Chondrocyte (in vitro differentiated cells): ENCODE measurements at regions not wholly inside any gene's neighbourhood (a gene's known extent, or its start where the extent isn't known, plus 50 kb on each side); places are given as distances from the start of the nearest gene placed in this dataset.

Source experiments
- DNase-seq: peaks from one replicate; pipeline ENCODE4 v3.0.0; 2021; ENCODE audit warnings: mixed read lengths, low spot score
- H3K27ac Mint-ChIP-seq: one replicate; pipeline ENCODE4 v1.8.0; 2021; ENCODE audit warnings: mild to moderate bottlenecking, moderate library complexity, mixed read lengths; ENCODE audit not compliant: unreplicated experiment
- H3K27me3 Mint-ChIP-seq: 2 replicates; pipeline ENCODE4 v1.8.0; 2021; ENCODE audit warnings: low read depth, mixed read lengths
- H3K36me3 Mint-ChIP-seq: 2 replicates; pipeline ENCODE4 v1.8.0; 2021; ENCODE audit warnings: low read depth, mixed read lengths
- H3K4me1 Mint-ChIP-seq: 2 replicates; pipeline ENCODE4 v1.8.0; 2021; ENCODE audit warnings: low read depth, mild to moderate bottlenecking, mixed read lengths
- H3K4me3 Mint-ChIP-seq: one replicate; pipeline ENCODE4 v1.8.0; 2021; ENCODE audit warnings: mild to moderate bottlenecking, moderate library complexity, mixed read lengths; ENCODE audit not compliant: unreplicated experiment
- H3K9me3 Mint-ChIP-seq: 2 replicates; pipeline ENCODE4 v1.8.0; 2021; ENCODE audit warnings: low read depth, mixed read lengths
- TF ChIP-seq, protein P1 (sequence below): fragments of 200-600 bp; sonication (generic); IDR thresholded peaks from 2 replicates; pipeline ENCODE4 v1.5.0; 2021; ENCODE audit warnings: antibody characterized with exemption, mild to moderate bottlenecking, moderate library complexity

DNA sequence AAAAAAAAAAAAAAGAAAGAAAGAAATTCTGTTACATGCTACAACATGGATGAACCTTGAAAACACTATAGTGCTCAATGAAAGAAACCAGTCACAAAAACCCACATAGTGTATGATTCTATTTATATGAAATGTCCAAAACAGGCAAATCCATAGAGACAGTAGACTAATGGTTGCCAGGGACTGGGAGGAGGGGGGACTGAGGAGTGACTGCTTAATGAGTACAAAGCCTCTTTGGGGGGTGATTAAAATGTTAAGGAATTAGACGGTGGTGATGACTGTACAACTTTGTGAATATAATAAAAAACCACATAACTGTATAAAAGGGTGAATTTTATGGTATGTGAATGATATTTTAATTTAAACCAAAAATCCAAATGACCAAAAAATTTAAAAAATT lies 116.0 kb upstream of the GUCA2B start:
- peaks cover 10% of the 10 kb centered on the region for H3K4me1 Mint-ChIP-seq
- no peak overlapping the region for H3K4me3 Mint-ChIP-seq
- no peaks in the 10 kb centered on the region for H3K9me3 Mint-ChIP-seq

DNA sequence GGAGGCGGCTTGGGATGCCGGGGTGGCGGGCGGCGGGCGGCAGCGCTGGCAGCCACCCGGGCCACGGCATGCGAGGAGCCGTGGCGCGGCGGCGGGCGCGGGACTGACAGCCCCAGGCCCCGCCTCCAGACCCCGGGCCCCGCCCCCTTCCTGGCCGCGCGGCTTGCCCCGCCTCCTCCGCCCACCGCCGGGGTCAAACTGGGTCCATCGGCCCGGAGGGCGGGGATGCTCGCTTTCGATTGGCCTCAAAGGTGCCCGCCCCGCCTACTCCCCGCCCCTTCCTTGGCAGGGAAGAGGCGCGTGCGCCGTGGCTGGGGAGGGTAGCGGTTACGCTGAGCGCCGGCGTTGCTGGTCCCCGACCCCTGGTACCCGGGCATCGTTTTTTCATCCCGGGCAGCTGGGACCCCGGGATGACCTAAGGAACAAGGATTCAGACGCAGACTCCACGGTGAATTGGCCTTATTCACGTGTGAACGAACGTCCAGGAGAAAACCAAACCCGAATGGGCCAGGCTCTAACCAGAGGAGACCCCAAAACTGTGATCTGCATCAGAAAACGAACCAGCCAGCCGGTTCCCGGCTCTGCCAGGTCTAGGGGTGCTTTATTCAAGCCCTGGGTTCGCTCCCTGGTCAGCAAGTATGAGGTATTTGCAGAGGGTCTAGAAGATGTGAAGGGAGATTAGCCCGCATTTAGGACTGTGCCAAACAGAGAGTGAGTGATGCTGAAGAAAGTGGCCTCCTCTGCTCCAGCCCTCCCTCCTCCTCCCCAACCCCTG lies 117.2 kb upstream of the GUCA2B start:
- Mint-ChIP-seq H3K27ac (no peak overlapping the region), H3K4me3 (peak overlapping the region; percentile 76)
- TF ChIP-seq, protein P1, sequence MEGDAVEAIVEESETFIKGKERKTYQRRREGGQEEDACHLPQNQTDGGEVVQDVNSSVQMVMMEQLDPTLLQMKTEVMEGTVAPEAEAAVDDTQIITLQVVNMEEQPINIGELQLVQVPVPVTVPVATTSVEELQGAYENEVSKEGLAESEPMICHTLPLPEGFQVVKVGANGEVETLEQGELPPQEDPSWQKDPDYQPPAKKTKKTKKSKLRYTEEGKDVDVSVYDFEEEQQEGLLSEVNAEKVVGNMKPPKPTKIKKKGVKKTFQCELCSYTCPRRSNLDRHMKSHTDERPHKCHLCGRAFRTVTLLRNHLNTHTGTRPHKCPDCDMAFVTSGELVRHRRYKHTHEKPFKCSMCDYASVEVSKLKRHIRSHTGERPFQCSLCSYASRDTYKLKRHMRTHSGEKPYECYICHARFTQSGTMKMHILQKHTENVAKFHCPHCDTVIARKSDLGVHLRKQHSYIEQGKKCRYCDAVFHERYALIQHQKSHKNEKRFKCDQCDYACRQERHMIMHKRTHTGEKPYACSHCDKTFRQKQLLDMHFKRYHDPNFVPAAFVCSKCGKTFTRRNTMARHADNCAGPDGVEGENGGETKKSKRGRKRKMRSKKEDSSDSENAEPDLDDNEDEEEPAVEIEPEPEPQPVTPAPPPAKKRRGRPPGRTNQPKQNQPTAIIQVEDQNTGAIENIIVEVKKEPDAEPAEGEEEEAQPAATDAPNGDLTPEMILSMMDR = no peak

More for the DNA sequence above, 116.0 kb upstream of the GUCA2B start:
- TF ChIP-seq, protein P1 = no peak
- no peak for DNase-seq
- H3K27ac Mint-ChIP-seq = no peak overlapping the region
- no peaks in the 10 kb centered on the region for H3K36me3 Mint-ChIP-seq
- H3K27me3 Mint-ChIP-seq = peaks cover 13% of the 10 kb centered on the region

DNA sequence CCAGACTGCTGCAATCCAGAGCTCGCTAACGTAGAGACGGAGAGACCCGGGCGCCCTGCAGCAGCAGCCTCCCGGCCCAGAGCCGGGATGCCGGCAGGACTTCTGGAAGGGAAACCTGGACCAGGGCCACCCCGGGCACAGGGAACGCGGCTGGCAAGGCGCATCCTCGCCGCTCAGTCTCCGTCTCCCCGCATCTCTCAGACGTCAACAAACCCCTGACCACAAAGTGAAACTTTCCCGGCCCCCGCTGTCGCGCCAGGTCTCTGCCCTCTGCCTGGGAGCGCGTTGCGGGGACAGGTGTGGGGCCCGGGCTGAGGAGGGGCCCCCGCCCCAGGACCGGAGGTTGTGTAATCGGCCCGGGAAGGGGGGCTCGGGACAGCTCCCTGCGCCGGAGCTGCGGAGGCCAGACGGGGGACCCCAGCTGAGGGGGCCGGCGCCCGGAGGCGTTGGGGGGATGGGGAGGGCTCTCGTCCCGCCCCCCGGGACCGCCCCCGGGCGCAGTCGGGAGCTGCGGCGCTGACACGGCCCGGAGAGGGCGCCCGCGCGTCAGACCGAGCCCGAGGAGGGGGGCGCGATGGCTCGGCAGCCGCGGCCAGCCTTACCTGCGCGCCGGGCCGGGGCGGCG lies 116.6 kb upstream of the HIVEP3 start:
- H3K27ac Mint-ChIP-seq = no peak overlapping the region

More for the DNA sequence above, 117.2 kb upstream of the GUCA2B start:
- peak; percentile 95 for DNase-seq
- Mint-ChIP-seq H3K4me1 (peaks cover 10% of the 10 kb centered on the region), H3K9me3 (no peaks in the 10 kb centered on the region), H3K27me3 (peaks cover 21% of the 10 kb centered on the region), H3K36me3 (no peaks in the 10 kb centered on the region)

GRCh38 chr1:42034426-42034825 lies 115.7 kb upstream of the HIVEP3 start:
- TF ChIP-seq, protein P1 = no peak
- no peak for DNase-seq
- Mint-ChIP-seq H3K4me3 (peak overlapping the region; percentile 77), H3K4me1 (peaks cover 10% of the 10 kb centered on the region), H3K27ac (no peak overlapping the region), H3K9me3 (no peaks in the 10 kb centered on the region), H3K27me3 (peaks cover 21% of the 10 kb centered on the region), H3K36me3 (no peaks in the 10 kb centered on the region)

More for the DNA sequence above, 116.6 kb upstream of the HIVEP3 start:
- DNase-seq = peak; percentile 86
- Mint-ChIP-seq H3K36me3 (no peaks in the 10 kb centered on the region), H3K27me3 (peaks cover 21% of the 10 kb centered on the region), H3K9me3 (no peaks in the 10 kb centered on the region), H3K4me1 (peaks cover 10% of the 10 kb centered on the region), H3K4me3 (peak overlapping the region; percentile 77)
- TF ChIP-seq, protein P1 = peak; percentile 76

GRCh38 chr1:42033629-42034028 lies 114.9 kb upstream of the HIVEP3 start:
- H3K36me3 Mint-ChIP-seq = no peaks in the 10 kb centered on the region
- no peaks in the 10 kb centered on the region for H3K9me3 Mint-ChIP-seq
- H3K4me3 Mint-ChIP-seq = no peak overlapping the region
- TF ChIP-seq, protein P1 = no peak
- no peak for DNase-seq
- peaks cover 10% of the 10 kb centered on the region for H3K4me1 Mint-ChIP-seq
- H3K27ac Mint-ChIP-seq = no peak overlapping the region
- peaks cover 21% of the 10 kb centered on the region for H3K27me3 Mint-ChIP-seq
